GM21390 (cell line): ENCODE measurements at regions not wholly inside any gene's neighbourhood (a gene's known extent, or its start where the extent isn't known, plus 50 kb on each side); places are given as distances from the start of the nearest gene placed in this dataset.

ENCODE experiments used
- ATAC-seq: cut with Tn5 transposase; IDR thresholded peaks from one replicate; pipeline ENCODE4 v1.9.1; 2021; ENCODE audit not compliant: unreplicated experiment

DNA sequence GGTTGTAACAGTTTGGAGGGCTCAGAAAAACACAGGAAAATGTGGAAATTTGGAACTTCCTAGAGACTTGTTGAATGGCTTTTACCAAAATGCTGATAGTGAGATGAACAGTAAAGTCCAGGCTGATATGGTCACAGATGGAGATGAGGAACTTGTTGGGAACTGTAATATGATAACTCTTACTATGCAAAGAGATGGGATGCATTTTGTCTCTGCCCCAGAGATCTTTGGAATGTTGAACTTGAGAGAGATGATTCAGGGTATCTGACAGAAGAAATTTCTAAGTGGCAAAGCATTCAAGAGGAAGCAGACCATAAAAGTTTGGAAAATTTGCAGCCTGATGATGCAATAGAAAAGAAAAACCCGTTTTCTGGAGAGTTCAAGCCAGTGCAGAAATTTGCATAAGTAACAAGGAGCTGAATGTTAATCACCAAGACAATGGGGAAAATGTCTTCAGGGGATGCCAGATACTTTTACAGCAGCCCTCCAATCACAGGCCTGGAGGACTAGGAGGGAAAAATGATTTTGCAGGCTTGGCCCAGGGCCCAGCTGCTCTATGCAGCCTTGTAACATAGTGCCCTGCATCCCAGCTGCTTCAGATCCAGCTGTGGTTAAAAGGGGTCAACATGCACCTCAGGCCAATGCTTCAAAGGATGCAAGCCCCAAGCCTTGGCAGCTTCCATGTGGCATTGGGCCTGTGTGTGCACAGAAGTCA lies 572.7 kb upstream of the ATP2B1 start:
- ATAC-seq, result no peak

DNA sequence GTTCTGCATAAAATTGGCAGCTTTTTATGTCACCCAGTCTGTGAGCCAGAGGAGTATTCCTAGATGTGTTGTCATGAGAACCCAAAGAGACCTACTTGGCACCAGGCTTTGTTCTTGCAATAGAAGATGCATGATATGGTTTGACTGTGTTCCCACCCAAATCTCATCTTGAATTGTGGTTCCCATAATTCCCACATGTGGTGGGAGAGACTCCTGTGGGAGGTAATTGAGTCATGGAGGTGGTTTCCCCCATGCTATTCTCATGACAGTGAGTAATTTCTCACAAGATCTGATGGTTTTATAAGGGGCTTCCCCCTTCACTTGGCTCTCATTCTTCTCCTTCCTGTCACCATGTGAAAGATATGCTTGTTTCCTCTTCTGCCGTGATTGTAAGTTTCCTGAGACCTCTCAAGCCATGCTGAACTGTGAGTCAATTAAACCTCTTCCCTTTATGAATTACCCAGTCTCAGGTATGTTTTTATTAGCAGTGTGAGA lies 572.0 kb upstream of the ATP2B1 start:
- peak; percentile 78 for ATAC-seq

DNA sequence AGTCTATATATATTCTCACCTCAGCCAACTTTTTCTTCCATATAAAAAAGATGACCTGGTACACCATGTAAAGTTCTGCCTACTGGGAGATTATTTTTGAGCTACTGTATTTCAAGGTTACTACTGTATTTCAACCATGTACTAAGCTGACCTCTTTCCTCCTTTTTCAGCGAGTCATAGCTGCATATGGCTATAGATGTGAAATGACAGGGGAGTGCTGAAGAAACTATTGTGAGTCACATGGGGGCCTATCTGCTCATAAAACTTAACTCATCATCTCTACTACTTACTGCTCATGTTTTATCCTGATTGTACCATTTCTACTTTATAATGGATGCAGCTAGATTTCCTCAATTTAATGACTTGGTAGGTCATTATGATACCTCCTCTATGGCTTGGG lies 571.4 kb upstream of the ATP2B1 start:
- no peak for ATAC-seq

DNA sequence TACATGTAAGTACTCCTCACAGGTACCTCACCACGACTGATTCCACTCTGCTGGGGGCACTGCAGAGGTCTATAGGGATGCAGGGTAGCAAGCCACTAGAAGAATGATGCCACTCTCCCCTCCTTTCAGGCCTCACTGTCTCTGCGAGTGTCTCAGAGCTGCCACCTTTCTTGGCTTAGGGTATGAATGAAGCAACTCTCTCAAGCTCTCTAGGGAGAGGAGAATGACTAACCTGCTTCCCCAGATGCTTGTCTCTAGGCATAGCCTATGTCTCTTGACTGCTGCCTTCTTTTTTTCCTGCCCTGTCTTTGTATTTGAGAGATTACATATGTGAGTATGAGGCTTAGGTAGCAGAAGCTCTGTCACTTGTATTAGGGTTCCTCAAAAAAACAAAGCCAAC lies 566.5 kb upstream of the ATP2B1 start:
- no peak for ATAC-seq

DNA sequence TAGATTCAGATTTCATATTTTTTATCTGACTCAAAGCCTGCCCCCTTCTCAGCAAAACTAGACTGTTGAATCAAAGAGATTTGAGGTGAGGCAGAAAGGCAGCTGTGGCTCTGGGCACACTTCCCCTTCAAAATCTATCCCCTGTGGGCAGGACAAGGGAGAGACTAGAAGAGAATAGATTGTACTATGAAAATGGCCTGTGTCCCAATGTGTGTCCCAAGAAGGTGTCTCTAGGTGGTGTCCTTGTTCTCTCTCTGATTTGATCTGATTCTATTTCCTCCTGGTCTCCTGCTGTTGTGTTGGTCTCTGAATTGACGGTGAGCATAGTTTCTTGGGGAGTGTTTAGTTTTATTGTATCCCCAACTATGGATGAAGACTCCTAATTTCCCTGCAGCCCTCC lies 565.8 kb upstream of the ATP2B1 start:
- ATAC-seq, result no peak

DNA sequence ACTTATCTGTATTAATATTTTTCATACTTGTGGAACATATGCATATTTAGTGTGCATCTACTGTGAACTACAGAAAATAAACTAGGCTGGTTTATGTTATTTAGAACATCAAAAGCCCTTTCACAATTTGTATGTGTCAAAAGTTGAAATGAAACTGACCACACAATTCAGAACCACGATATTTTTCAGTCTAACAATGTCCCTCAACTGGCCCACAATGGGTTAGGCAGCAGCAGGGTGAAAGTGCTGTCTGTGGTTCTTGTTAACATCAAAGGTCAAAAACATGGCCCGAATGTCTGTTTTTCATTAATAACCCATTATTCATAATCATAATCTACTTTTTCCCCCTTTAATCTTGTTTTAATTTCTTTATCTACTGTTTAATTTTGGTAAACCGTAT lies 559.9 kb upstream of the ATP2B1 start:
- ATAC-seq, result no peak

DNA sequence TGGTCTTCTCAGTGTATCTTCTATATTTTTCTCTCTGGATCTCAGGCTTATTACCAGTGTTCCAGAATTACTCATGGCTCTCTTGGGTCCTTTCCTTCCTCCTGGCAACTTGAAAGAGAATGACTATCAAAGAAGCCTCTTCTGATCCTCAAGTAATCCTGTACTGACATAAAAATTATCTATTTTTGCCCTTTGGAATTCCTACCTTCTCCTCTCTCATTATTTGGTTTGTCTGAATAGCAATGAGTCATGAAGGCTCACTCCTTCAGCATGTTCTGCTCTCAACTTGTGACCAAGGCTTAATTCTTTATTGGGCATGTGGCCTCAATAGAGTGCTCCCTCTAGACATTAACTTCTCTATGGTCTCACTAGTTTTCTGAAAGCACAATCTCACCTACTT lies 553.6 kb upstream of the ATP2B1 start:
- ATAC-seq, result no peak

DNA sequence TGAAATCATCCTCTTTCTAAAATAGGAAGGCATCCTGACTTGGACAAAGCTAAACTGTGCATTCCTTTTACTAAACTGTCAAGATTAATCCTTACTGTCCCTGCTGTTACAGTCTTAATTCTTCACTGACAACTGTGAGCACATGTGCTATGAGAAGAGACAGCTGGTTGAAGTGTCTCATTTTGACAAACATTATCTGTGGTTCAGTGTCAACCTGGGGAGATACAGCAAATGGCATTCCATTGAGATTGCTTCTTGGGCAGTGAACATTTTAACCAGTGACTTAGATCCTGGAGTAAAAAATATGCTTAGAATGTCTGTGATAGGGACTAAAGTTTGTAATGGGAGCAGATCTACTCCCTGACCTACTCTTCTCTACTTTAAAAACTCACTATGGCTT lies 552.6 kb upstream of the ATP2B1 start:
- ATAC-seq, result no peak

DNA sequence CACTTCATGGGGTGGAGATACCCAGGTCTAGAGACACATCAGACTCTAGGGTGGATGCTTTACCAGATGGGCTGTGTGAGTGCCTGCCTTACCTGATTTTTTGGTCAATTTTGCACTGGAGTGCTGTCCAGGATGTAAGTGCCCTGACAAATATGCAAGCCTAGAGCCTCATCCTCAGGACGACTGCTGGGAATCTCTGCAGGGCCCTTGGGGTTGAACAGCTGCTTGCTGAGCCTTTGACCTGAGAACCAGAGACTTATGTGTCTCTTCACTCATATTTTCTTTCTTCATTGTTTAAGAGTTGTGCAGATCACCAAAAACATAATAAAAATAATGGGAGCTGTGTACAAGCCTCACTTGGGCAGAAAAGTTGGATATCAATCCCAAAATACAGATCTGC lies 551.5 kb upstream of the ATP2B1 start:
- no peak for ATAC-seq

DNA sequence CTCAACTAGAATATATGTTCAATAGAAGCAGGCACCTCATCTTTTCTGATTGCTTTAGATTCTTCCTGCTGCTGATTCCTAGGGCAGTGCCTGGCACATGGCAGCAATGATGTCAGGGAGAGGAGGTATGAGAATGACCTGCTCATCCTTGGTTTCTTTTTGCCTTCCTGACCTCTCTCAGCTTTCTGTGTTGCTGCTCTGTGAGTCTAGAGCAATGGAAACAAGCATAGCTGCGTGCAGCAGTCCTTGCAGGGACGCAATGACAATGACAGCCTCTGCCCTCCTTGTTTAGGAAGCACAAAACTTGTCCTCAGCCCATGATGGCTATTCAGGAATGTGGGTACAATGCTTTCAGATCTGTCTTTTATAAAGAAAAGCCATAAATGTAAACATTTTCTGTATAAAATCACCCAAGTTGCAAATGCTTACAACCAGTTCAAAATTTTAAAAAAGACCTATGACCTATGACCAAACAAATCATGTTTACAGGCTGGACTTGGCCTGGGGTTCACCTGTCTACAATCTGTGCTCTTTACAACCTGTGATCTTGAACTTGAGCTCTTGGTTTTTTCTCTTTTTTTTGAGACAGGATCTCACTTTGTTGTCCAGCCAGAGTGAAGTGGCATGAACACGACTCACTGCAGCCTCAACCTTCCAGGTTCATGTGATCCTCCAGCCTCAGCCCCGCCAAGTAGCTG lies 549.4 kb upstream of the ATP2B1 start:
- ATAC-seq, result no peak

DNA sequence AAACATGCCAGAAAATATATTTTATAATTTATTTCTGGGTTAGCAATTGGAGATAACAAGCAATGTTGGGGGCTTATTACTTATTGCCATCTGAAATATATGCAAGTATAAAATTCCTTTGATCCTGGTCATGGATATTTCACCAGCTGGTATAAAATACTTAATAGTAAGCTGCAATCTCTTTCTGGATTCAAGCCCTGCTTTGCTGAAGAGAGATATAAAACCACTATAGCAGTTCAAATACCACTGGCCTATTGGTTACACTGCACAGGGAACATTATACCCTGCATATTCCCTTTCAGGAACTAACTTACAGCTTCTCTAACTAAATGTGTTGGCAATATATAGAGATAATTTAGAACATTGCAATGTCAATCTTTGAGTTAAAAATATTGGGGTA lies 546.2 kb upstream of the ATP2B1 start:
- ATAC-seq, result no peak

DNA sequence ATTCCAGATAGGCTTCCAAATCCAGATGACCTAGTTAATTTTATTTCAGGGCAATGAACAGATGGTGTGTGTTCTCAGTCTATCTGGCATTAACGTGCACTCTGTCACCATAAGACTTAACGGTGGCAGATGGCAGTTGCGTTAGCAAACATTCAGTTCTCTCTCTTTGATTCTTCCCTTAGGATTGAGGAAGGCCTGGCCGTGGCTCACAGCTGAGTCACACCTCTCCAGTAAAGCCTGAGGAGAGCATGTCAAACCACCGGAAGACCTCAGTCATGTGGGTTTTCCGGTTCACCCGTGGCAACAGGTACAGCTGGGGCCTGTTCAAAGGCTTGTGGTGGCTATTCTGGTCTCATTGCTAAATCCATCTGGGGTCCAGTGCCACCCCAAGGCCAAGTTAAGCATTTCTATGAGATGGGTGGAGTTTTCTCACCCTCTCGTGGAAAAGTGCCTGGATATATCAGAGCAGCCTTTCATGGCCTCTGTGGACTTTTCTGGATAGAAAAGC lies 545.1 kb upstream of the ATP2B1 start:
- peak; percentile 100 for ATAC-seq

DNA sequence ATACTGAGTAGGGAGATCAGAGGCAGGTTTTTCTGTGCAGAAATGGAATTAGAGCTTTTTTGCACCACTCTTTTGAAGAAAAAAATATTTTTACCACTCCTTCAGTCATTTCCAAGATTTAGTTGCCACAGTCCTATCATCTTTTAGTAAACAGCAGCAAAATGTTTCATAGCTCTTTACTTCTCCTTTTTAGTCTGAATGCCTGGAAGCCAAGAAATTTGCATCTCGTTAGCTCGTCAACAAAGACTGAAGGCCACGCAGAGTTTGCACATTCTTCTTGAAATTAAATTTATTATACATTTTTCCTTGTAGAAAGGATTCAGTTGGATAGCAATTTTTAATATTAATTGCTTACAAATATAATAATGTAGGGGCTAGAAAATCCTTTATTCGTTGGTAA lies 544.5 kb upstream of the ATP2B1 start:
- no peak for ATAC-seq

DNA sequence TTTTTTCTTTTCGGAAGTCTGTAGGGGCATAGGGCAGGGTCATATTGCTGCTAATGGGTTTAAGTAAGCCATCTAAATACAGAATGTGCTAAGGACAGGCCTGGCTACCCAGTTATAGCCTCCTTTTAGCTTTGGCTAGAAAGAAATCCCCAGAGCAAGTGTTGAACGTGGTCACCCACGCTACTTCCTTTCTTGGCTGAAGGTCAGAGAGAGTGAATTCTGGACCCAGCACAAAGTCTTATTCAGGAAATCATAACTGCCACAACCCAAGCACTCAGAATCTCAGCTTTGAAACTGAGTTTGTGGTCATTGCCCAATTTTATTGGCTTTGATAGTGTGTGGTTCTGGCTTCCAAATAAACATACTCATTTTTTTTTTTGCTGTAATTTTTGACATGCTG lies 542.1 kb upstream of the ATP2B1 start:
- ATAC-seq, result no peak

DNA sequence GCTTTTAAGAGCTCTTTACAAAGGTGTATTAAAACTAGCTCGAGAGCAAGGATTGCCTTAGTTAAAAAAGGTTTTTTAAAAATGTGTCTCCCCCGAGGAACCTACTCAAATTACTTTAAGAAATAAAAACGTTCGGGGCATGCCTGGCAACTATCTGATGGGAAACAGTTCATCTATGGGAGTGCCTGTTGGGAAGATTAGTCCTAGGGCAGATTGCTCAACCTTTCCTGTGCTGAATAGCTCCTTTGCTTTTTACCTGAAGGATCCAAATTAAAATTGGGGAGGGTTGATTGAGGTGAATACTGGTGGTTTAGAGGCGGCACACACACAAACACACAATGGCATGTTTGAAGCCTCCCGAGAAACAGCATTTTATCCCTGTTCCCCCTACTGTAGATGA lies 541.4 kb upstream of the ATP2B1 start:
- no peak for ATAC-seq

DNA sequence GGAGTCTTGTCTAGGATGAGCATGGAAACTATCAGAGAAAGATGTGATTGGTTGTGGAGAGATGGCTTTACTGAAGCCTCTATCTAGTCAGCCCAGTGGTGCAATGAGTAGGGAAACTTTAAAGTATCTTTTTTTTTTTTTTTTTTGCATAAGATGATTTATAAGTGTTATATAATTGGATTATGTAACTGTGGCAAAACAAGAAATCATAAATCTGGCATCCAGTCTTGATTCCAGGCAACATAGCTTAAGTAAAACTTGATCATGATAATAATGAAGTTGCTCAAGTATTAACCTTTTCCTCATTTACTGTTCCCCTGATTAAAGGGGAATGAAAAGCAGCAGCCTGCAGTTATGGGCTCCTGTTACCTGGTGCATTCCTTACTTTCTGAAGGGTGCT lies 538.0 kb upstream of the ATP2B1 start:
- ATAC-seq, result no peak

DNA sequence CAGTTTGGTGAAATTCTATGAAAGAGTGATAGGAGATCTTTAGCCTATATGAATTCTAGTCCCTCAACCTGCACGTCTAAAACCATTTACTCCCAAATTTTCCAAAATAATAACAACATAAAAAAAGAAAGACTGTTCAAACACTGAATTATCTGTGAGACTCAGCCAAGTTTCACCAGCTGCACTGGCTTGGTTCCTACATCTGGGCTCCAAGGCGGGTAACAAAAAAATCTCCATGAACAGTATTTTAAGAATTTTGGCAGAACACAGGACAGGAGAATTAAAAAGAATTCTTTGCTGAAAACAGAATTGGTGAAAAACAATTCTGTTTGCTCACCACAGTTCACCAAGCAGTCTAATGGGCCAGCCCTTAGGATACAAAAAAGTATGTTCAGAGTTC lies 536.8 kb upstream of the ATP2B1 start:
- no peak for ATAC-seq

DNA sequence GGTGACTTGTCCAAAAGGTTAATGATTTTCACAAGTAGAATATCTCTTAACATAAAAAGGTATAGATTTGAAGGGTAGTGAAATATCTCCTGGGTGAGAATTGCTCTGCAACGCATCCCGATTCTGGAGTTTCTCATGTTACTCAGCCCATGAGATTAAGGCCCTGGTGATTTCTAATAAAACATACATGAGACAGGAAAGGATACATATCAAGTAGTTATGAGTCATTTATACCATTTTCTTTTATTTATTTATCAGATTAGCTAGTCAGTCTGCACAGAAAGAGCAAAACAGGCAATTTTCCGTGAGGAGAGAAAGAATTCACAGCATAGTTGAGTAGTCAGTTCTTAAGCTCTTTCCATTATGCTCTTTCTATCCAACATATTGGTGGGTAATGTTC lies 535.6 kb upstream of the ATP2B1 start:
- no peak for ATAC-seq

DNA sequence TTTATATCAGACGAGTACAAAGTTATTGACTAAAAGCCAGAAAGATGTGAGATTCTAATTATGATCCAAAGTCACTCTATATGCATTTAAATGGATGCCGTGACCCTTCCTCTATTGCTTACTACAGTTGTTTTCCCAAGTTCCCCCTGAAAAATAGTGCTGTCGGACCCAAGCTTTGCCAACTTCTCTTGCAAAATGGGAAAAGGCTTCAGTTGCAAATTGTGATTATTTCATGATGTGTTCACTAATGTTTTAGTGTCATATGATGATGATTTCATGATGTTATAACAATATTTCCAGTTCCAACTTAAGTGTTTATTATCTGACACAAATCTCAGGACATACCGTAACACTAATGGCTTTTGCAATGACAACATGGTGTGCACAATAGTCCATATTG lies 534.6 kb upstream of the ATP2B1 start:
- no peak for ATAC-seq

DNA sequence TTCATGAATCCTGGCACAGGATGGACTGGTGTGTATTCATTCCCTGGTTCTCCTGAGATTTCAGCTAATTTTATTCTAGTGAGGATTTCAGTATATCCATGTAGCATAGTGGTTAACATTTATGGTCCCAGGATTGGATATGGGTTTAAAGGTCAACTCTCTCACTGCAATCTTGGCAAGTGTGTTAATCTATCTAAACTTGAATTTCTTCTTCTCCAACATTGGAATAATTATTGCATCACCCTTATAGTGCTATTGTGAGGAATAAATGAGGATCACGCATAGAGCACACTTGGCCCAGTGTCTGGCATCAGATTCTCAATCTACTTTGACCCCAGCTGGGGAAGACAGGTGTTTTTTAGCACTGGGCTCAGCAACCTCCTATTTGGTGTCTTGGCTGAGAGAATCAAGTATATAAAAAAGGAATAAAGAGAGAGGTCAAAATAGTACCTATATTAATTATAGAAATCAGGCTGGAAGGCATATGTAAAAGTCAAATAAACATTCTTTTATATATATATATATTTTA lies 531.2 kb upstream of the ATP2B1 start:
- ATAC-seq, result no peak

DNA sequence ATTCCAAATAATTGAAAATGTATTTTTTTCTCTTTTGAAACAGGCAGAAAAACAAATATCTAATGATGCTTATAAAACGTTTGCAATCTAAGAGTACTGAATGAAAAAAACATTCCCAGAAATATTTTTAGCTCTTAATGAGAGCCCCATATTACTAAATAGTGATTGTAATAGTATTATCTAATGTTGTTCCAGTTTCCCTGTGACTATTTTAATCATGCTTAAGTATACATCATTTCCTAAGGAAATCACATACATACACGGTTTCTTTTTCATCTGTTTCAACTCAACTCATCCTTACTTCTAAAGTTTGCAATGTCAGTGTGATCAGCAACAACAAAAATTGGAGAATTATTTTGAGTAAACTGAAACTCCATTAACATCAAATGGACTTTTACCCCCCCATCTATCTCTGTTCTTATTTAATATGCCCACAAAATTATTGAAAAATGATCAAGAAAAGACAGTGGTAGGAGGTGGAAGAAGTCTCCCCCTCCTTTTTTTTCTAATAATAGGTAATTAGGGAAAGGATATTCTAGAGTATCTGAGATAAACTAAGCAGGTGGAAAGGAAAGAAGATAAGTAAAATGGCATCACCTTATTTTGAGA lies 530.1 kb upstream of the ATP2B1 start:
- ATAC-seq, result no peak

DNA sequence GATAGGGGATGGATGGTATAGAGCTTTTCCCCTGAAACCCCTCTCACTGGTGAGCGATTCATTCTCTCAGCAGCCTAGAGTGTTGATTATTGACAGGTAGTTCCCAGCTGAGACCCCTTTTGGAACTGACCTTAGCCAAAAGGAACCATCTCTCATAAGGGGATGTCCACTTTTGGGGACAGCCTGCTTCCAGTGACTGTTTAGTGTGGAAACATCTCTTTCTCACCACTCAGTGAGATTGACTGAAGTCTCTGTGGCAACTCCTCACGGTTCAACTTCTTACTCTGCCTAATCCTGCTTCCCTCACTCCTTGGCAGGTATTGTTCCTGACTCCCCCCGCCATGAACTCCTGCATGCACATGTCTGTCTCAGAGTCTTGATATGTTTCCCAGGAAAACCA lies 529.2 kb upstream of the ATP2B1 start:
- ATAC-seq, result no peak
